ENCODE measurements at regions not wholly inside any gene's neighbourhood (a gene's known extent, or its start where the extent isn't known, plus 50 kb on each side); places are given as distances from the start of the nearest gene placed in this dataset.

- Histone ChIP-seq H3K9me3 (ENCODE audit: insufficient read depth, low read length) (no peaks in the 10 kb centered on the region), H3K4me1 (ENCODE audit: insufficient read depth, insufficient read length) (no peaks in the 10 kb centered on the region), H3K36me3 (ENCODE audit: insufficient read depth, insufficient read length, low read length) (no peaks in the 10 kb centered on the region), H3K27me3 (ENCODE audit: insufficient read depth, insufficient read length) (no peaks in the 10 kb centered on the region), H3K9ac (ENCODE audit: insufficient read length, low read depth) (no peak overlapping the region), H3K4me3 (ENCODE audit: insufficient read length, low read depth) (no peak overlapping the region)
- TF ChIP-seq SUZ12 (IDR thresholded peaks at IDR 0.05; ENCODE audit: extremely low read depth, insufficient read depth, insufficient read length) (no peak), YY1 (IDR thresholded peaks at IDR 0.05; ENCODE audit: insufficient read depth, insufficient read length) (no peak), ZNF274 (IDR thresholded peaks at IDR 0.05; ENCODE audit: low read depth, low read length) (no peak)
- no peak for DNase-seq (ENCODE audit: low read depth, low spot score)
Measured at GRCh38 chr2:12652723-12653122, 64.0 kb upstream of the TRIB2 start.

GRCh38 chr2:12657560-12657959 is 59.2 kb upstream of the TRIB2 start:
- DNase-seq (ENCODE audit: low read depth, low spot score) = no peak
- Histone ChIP-seq H3K27me3 (ENCODE audit: insufficient read depth, insufficient read length) (no peaks in the 10 kb centered on the region), H3K36me3 (ENCODE audit: insufficient read depth, insufficient read length, low read length) (no peaks in the 10 kb centered on the region), H3K9me3 (ENCODE audit: insufficient read depth, low read length) (no peaks in the 10 kb centered on the region), H3K4me1 (ENCODE audit: insufficient read depth, insufficient read length) (no peaks in the 10 kb centered on the region), H3K9ac (ENCODE audit: insufficient read length, low read depth) (no peak overlapping the region), H3K4me3 (ENCODE audit: insufficient read length, low read depth) (no peak overlapping the region)
- TF ChIP-seq SUZ12 (IDR thresholded peaks at IDR 0.05; ENCODE audit: extremely low read depth, insufficient read depth, insufficient read length) (no peak), YY1 (IDR thresholded peaks at IDR 0.05; ENCODE audit: insufficient read depth, insufficient read length) (no peak), ZNF274 (IDR thresholded peaks at IDR 0.05; ENCODE audit: low read depth, low read length) (no peak)

- Histone ChIP-seq H3K9me3 (ENCODE audit: insufficient read depth, low read length) (no peaks in the 10 kb centered on the region), H3K36me3 (ENCODE audit: insufficient read depth, insufficient read length, low read length) (no peaks in the 10 kb centered on the region), H3K4me1 (ENCODE audit: insufficient read depth, insufficient read length) (no peaks in the 10 kb centered on the region), H3K4me3 (ENCODE audit: insufficient read length, low read depth) (no peak overlapping the region), H3K9ac (ENCODE audit: insufficient read length, low read depth) (no peak overlapping the region), H3K27me3 (ENCODE audit: insufficient read depth, insufficient read length) (no peaks in the 10 kb centered on the region)
- DNase-seq (ENCODE audit: low read depth, low spot score) = no peak
- TF ChIP-seq YY1 (IDR thresholded peaks at IDR 0.05; ENCODE audit: insufficient read depth, insufficient read length) = no peak
- no peak for TF ChIP-seq ZNF274 (IDR thresholded peaks at IDR 0.05; ENCODE audit: low read depth, low read length)
- no peak for TF ChIP-seq SUZ12 (IDR thresholded peaks at IDR 0.05; ENCODE audit: extremely low read depth, insufficient read depth, insufficient read length)
Measured at GRCh38 chr2:12658310-12658945, 58.3 kb upstream of the TRIB2 start.

GRCh38 chr2:12661489-12661888 is 55.2 kb upstream of the TRIB2 start:
- Histone ChIP-seq H3K4me3 (ENCODE audit: insufficient read length, low read depth) (no peak overlapping the region), H3K4me1 (ENCODE audit: insufficient read depth, insufficient read length) (no peaks in the 10 kb centered on the region), H3K9ac (ENCODE audit: insufficient read length, low read depth) (no peak overlapping the region), H3K27me3 (ENCODE audit: insufficient read depth, insufficient read length) (no peaks in the 10 kb centered on the region), H3K9me3 (ENCODE audit: insufficient read depth, low read length) (peaks cover 6% of the 10 kb centered on the region), H3K36me3 (ENCODE audit: insufficient read depth, insufficient read length, low read length) (no peaks in the 10 kb centered on the region)
- no peak for DNase-seq (ENCODE audit: low read depth, low spot score)
- TF ChIP-seq ZNF274 (IDR thresholded peaks at IDR 0.05; ENCODE audit: low read depth, low read length) (no peak), SUZ12 (IDR thresholded peaks at IDR 0.05; ENCODE audit: extremely low read depth, insufficient read depth, insufficient read length) (no peak), YY1 (IDR thresholded peaks at IDR 0.05; ENCODE audit: insufficient read depth, insufficient read length) (no peak)

GRCh38 chr2:12663306-12664037 is 53.3 kb upstream of the TRIB2 start:
- H3K4me1 ChIP-seq (ENCODE audit: insufficient read depth, insufficient read length) = no peaks in the 10 kb centered on the region
- TF ChIP-seq SUZ12 (IDR thresholded peaks at IDR 0.05; ENCODE audit: extremely low read depth, insufficient read depth, insufficient read length) = no peak
- TF ChIP-seq YY1 (IDR thresholded peaks at IDR 0.05; ENCODE audit: insufficient read depth, insufficient read length) = no peak
- no peak for TF ChIP-seq ZNF274 (IDR thresholded peaks at IDR 0.05; ENCODE audit: low read depth, low read length)
- H3K27me3 ChIP-seq (ENCODE audit: insufficient read depth, insufficient read length) = no peaks in the 10 kb centered on the region
- no peaks in the 10 kb centered on the region for H3K36me3 ChIP-seq (ENCODE audit: insufficient read depth, insufficient read length, low read length)
- no peak overlapping the region for H3K9ac ChIP-seq (ENCODE audit: insufficient read length, low read depth)
- DNase-seq (ENCODE audit: low read depth, low spot score) = no peak
- peaks cover 16% of the 10 kb centered on the region for H3K9me3 ChIP-seq (ENCODE audit: insufficient read depth, low read length)
- no peak overlapping the region for H3K4me3 ChIP-seq (ENCODE audit: insufficient read length, low read depth)

- Histone ChIP-seq H3K27me3 (ENCODE audit: insufficient read depth, insufficient read length) (no peaks in the 10 kb centered on the region), H3K36me3 (ENCODE audit: insufficient read depth, insufficient read length, low read length) (no peaks in the 10 kb centered on the region), H3K9me3 (ENCODE audit: insufficient read depth, low read length) (peaks cover 16% of the 10 kb centered on the region), H3K4me3 (ENCODE audit: insufficient read length, low read depth) (no peak overlapping the region), H3K9ac (ENCODE audit: insufficient read length, low read depth) (no peak overlapping the region), H3K4me1 (ENCODE audit: insufficient read depth, insufficient read length) (no peaks in the 10 kb centered on the region)
- TF ChIP-seq SUZ12 (IDR thresholded peaks at IDR 0.05; ENCODE audit: extremely low read depth, insufficient read depth, insufficient read length) (no peak), YY1 (IDR thresholded peaks at IDR 0.05; ENCODE audit: insufficient read depth, insufficient read length) (no peak), ZNF274 (IDR thresholded peaks at IDR 0.05; ENCODE audit: low read depth, low read length) (no peak)
- DNase-seq (ENCODE audit: low read depth, low spot score) = no peak
Measured at GRCh38 chr2:12665334-12665733, 51.4 kb upstream of the TRIB2 start.

GRCh38 chr2:12666445-12666844 is 50.3 kb upstream of the TRIB2 start:
- Histone ChIP-seq H3K4me1 (ENCODE audit: insufficient read depth, insufficient read length) (no peaks in the 10 kb centered on the region), H3K9me3 (ENCODE audit: insufficient read depth, low read length) (peaks cover 16% of the 10 kb centered on the region), H3K4me3 (ENCODE audit: insufficient read length, low read depth) (no peak overlapping the region), H3K36me3 (ENCODE audit: insufficient read depth, insufficient read length, low read length) (no peaks in the 10 kb centered on the region), H3K9ac (ENCODE audit: insufficient read length, low read depth) (no peak overlapping the region), H3K27me3 (ENCODE audit: insufficient read depth, insufficient read length) (no peaks in the 10 kb centered on the region)
- no peak for DNase-seq (ENCODE audit: low read depth, low spot score)
- TF ChIP-seq YY1 (IDR thresholded peaks at IDR 0.05; ENCODE audit: insufficient read depth, insufficient read length) = no peak
- TF ChIP-seq SUZ12 (IDR thresholded peaks at IDR 0.05; ENCODE audit: extremely low read depth, insufficient read depth, insufficient read length) = no peak
- TF ChIP-seq ZNF274 (IDR thresholded peaks at IDR 0.05; ENCODE audit: low read depth, low read length) = no peak
